ENCODE measurements at regions not wholly inside any gene's neighbourhood (a gene's known extent, or its start where the extent isn't known, plus 50 kb on each side); places are given as distances from the start of the nearest gene placed in this dataset.

GRCh38 chr6:137269803-137270202 lies 50.6 kb upstream of the IFNGR1 start:
- DNase-seq: no peak

GRCh38 chr6:137269347-137269746 lies 50.2 kb upstream of the IFNGR1 start:
- no peak for DNase-seq
